ENCODE measurements at regions not wholly inside any gene's neighbourhood (a gene's known extent, or its start where the extent isn't known, plus 50 kb on each side); places are given as distances from the start of the nearest gene placed in this dataset.

- no peak for TF ChIP-seq CTCF (IDR thresholded peaks at IDR 0.05; ENCODE audit: low read length)
- no peak for TF ChIP-seq EZH2 (IDR thresholded peaks at IDR 0.05; ENCODE audit: borderline replicate concordance, low read length)
Measured at GRCh38 chr6:112801468-112802080, 454.4 kb downstream of the RFPL4B start.
